Activated T-helper 1 cell treated with Interleukin-2 at 50 U/mL for 16 hours (primary cell): ENCODE measurements at regions not wholly inside any gene's neighbourhood (a gene's known extent, or its start where the extent isn't known, plus 50 kb on each side); places are given as distances from the start of the nearest gene placed in this dataset.
A peak's percentile ranks its signal among the peaks of the same experiment; 100 is the strongest.
"Not testable (repeated sequence)": the region's sequence is repeated elsewhere in the genome, so short reads cannot be mapped to it uniquely, and the experiment has no call there.

Source experiments
- DNase-seq: peaks from one replicate; pipeline ENCODE4 v3.0.0-alpha.2; 2020; ENCODE audit warnings: low read depth

DNA sequence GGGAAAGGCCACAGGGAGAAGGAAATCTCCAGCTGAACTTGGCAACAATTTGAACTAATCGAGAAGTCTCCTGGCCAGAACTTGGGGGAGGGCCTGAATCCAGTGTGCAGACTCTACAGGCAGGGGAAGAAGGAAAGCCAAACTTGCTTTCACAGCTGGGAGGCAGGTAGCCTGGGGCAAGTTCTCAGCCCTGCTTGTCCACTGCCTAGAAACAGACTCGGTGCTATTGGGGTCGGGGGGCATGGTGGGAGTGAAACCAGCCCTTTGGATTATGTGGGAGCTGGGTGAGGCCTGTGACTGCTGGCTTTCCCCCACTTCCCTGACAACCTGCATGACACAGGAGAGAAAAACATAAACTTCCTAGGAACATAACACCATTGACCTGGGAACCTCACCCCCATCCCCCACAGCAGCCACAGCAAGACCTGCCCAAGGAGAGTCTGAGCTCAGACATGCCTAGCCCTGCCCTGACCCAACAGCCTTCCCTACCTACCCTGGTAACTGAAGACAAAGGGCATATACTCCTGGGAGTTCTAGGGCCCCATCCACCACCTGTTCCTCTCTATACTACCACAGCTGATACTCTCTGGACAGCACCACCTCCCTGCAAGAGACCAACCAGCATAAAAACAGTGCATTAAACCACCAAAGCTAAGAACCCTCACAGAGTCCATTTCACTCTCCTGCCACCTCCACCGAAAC is 103.7 kb upstream of the MNS1 start:
- DNase-seq: no peak

DNA sequence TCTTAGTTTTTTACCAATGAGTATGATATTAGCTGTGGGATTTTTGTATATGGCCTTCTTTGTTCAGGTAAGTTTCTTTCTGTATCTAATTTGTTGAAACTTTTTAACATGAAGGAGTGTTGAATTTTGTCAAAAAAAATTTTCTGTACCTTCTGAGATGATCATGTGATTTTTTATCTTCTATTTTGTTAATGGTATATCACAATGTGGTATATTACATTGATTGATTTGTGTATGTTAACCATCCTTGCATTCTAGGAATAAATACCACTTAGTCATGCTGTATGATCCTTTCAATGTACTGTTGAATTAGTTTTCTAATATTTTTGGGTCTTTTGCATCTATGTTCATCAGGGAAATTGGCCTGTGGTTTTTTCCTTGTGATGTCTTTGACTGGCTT is 92.5 kb upstream of the MNS1 start:
- no peak for DNase-seq

DNA sequence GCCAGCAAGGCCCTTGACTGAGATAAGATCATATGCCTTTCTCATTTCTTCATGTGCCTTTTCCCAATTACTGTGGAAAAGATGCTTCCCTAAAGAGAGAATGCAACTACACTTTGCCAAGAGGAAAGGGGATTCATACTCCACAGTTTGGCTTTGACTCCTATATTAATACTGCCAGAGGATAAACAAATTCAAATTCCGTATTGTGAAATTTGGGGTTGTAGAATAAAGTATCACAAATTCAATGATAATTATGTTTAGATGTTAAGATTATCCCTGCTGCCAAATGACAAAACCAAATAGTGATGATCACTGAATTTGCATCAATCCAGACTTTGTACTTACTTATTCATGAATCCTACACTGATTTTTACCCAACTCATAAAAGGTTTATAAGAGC is 88.5 kb upstream of the MNS1 start:
- no peak for DNase-seq

DNA sequence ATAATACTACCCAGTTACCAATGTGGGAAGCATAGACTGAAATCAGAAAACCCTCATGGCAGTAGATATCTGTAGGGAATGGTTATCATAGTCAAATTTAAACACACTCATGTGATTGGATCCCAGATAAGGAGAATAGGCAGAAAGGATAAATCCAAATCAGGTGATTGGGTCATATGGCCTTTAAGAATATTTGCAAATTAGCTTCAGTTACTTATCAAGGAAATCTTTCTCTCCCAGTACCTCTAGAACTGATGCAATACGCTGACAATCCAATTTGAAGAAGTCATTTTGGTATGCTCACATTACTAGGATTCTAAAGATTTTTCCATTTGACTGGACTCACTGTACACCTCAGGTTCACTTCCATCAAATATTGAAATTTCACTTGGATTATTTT is 87.7 kb upstream of the MNS1 start:
- DNase-seq: no peak

- DNase-seq: not testable (repeated sequence)
Observed at GRCh38 chr15:56540570-56540969, 75.6 kb upstream of the MNS1 start.

GRCh38 chr15:56540157-56540556 is 75.2 kb upstream of the MNS1 start:
- DNase-seq: not testable (repeated sequence)

GRCh38 chr15:56538901-56539545 is 74.1 kb upstream of the MNS1 start:
- no peak for DNase-seq

DNA sequence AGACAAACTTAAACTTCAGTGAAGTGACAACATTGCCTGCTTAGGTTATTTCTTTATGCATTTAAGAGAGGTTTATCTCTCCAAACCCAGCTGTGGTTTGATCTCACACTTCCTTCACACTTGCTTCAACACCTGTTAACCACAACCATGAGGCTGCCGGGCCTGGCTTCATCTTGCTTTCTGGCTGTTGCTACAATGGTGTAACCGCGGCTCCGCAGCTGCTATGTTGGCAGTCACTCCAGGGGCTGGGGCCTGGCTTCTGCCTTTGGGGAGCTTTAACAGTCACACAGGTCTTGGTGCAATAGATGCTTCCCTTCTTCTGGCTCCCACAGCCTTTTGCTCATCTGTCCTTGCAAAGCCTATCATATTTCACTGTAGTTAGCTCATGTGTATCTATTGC is 72.9 kb upstream of the MNS1 start:
- peak; percentile 17 for DNase-seq

DNA sequence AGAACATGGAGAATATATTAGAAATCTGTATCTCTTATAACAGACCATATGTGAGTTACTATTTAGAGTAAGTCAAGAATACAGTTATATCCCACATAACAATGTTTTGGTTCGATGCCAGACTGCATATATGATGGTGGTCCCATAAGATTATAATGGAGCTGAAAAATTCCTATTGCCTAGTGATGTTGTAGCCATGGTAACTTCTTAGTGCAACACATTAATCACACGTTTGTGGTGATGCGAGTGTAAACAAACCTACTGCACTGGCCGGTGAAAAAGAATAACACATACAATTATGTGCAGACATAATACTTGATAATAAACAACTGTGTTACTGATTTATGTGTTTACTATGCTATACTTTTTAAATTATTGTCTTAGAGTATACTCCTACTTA is 69.8 kb upstream of the MNS1 start:
- no peak for DNase-seq

DNA sequence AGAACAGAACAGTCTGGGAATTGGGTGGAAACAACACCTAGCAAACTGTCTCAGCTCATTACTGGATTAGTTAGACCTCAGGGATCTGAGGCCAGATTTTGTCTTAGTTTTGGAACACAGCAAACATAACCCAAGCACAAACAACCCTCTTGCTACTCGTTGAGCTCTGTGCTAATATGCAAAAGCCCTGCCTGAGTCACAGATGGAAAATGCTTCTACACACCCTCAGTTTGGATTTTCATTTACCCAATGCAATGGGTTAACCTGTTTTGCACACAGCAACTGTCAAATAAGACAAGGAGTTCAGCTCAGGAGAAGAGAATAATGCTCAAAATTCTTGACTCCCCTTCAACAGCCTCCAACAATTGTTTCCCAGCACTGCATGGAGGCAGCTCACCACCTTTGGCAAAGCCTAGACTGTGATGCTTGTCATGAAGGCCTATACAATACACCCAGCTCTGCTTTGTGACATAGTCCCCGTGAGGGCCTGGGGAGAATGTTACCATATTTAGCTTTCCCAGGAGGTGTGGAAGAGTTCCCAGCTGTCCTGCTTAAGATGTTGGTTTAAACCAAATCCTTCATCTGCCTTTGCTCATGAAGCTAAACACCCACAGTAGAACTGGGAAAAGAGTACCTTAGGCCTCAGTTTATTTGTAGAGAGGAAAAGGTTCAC is 68.9 kb upstream of the MNS1 start:
- no peak for DNase-seq

DNA sequence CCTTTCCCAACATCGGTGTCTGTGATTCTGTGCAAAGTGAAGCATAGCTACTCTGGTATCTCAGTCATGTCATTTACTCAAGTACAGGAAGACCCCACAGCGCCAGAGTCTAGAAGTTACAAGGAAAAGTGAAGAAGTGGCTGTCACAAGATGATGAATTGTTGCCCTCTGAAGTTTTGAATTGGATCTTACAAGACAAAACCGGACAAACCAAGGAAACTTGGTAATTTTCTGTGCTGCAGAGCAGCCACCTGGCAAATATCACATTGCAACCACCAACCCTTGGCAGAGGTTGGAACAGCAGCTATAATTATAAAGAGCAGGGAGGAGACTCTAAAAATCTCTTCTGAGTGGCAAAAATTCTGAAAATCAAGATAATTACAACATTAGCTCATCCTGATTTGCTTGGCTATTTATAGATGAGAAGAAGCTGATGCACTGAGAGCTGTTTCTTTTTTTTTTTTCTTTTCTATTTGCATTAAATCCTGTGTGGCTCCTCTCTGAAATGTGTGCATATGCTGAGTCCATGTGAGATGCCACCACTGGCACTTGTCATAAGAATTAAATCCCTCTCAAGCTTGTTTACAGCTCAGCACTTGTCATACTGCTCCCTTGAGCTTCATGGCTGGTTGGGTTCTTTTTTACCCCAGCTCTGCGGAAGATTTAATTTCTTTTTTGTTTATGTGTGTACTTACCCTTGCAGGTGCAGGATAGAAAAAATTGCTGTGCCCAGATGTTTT is 68.0 kb upstream of the MNS1 start:
- DNase-seq: no peak

DNA sequence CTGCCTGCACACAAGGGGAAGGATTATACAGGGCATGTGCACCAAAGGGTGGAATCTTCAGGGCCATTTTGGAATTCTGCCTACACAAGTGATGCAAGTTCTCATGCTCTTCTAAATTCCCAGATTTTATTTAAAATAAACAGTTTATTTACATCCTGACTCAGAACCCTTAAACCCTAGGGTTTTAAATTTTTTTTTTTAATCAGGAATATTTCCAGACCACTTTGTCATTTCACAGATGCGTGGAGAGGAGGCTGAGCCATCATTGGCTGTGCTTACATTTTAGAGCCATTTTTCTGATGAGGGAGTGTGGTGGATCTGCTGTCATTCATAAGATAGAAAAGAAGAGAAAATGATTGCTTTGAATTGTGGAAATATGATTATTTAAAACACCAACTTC is 65.2 kb upstream of the MNS1 start:
- DNase-seq: no peak

DNA sequence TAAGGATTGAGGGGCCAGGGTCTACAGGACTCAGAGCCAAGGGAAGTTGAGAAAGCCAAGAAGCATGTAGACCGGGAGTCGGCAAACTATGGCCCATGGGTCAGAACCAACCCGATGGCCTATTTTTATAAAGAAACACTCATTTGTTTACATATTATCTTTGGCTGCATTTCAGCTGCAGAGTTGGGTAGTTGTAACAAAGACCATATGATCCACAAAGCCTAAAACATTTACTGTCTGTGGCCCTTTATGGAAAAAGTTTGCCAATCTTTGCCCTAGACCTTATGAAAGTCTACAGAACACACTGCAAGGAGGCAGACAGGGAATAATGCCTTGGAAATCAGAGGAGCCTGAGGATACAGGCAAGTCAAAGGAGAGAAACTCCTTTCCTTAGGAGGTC is 63.2 kb upstream of the MNS1 start:
- no peak for DNase-seq

DNA sequence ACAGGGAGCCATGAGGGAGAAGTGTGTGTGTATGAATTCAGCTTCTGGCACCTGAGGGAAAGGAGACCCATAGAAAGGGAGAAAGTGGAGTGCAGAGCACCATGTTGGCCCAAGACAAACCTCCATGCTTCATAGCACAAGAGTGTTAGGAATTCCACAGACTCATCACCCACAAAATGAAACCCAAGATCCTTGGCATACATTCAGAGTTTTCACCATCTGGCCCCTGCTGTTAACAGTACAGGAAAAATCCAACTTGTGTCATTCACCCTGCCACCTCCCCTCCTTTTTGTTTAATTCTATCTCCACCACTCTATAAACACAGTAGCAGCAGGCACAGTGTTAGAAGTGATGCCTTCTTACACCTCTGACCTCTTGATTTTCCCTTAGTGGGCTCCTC is 60.0 kb upstream of the MNS1 start:
- no peak for DNase-seq

DNA sequence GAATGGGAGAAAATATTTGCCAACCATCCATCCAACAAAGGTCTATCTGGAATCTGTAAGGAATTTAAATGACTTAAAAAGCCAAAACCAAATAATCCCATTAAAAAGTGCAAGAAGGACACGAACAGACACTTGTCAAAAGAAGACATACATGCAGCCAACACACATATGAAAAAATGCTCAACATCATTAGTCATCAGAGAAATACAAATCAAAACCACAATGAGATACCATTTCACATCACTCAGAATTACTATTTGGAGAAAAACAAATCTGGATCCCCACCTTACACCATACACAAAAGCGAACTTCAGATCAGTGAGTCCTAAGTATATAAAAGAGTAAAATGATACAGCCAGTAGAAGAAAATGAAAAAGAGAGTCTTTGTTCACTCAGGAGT is 58.6 kb upstream of the MNS1 start:
- DNase-seq: no peak

DNA sequence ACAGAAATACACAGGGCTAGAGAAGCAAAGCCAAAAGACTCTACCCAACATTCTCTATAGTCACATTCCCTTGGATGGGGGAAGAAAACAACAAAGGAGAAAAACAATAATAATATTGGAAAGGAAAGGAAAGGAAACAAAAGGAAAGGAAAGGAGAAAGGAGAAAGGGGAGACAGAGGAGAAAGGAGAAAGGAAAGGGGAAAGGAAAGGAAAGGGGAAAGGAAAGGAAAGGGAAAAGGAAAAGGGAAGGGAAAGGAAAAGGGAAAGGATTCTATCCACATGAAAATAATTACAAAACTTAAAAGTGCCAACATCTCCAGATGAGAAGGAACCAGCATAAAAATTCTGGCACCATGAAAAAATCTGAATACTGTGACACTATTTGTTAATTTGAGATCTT is 54.1 kb upstream of the MNS1 start:
- no peak for DNase-seq
